HG03469 (cell line): ENCODE measurements at regions not wholly inside any gene's neighbourhood (a gene's known extent, or its start where the extent isn't known, plus 50 kb on each side); places are given as distances from the start of the nearest gene placed in this dataset.
"Not testable (repeated sequence)": the region's sequence is repeated elsewhere in the genome, so short reads cannot be mapped to it uniquely, and the experiment has no call there.

ENCODE experiments used
- ATAC-seq: cut with Tn5 transposase; IDR thresholded peaks from one replicate; pipeline ENCODE4 v1.9.1; 2021; ENCODE audit warnings: mild to moderate bottlenecking, moderate library complexity, moderate number of reproducible peaks; ENCODE audit not compliant: unreplicated experiment

DNA sequence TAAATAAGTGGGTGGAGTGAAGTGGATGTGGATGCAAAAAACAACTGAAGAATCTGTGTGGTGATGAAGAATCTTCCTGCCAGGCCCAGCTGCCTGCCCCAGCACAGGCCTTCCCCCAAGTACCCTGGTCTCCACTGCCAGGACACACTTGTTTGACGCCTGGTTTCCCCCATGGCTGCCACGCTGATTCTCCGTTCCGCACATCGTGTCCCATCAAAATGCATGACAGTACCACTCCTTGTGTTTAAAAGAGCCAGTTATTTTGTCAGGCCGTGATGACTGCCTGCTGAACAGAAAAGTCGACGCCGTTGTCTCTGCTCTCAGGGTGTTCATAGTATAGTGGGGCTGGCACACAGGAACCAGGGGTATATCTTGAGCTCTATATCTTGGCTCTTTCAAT lies 50.3 kb upstream of the KYNU start:
- no peak for ATAC-seq

GRCh38 chr2:142825861-142826260 lies 51.6 kb upstream of the KYNU start:
- ATAC-seq, result no peak

- no peak for ATAC-seq
Measured at GRCh38 chr2:142824756-142825155, 52.7 kb upstream of the KYNU start.

DNA sequence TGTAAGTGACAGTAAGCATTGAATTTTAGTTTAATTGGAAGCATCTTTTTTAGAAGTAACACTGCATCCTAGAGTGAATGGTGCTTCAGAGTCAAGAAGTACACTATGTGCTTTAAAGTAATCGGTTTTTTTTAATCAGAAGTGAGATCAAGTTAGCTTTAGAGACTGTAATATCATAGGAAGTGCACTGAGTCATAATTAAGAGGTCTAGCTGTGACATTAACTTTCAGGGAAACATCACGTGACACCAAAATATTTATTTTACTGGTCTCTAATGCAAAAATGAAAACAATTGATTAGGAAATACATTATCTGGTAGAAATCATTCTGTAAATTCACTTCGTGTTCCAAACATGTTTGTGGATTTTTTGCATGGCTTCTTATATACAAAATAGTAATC lies 55.3 kb upstream of the KYNU start:
- ATAC-seq, result no peak

DNA sequence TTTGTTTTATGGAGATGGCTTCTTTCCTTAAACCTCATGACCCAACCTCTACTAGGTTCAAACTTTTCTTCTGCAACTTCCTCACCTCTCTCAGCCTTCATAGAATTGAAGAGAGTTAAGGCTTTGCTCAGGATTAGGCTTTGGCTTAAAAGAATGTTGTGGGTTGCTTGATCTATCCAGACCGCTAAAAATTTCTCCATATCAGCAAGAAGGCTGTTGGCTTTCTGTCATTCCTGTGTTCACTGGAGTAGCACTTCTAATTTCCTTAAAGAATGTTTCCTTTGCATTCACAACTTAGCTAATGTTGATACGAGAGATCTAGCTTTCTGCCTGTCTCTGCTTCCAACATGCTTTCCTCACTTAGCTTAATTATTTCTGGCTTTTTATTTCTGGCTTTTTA lies 58.1 kb upstream of the KYNU start:
- no peak for ATAC-seq

DNA sequence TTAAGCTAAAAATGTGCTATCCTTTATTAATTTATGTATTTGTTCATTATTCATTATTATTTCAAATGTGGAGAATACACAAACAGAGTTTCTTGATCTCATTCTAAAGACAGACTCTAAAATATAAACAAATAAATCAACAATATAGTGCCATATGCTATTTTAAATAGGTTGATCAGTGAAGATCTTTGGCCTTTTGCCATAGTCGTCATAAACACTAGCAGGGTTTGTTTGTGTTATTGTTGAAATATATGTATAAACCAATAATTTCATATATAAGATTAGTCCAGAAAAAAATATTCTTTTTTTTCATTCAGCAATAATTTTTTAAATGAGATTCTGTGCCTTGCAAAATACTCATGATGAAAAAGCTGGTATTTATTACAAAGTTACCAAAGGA lies 62.1 kb upstream of the KYNU start:
- ATAC-seq, result no peak

DNA sequence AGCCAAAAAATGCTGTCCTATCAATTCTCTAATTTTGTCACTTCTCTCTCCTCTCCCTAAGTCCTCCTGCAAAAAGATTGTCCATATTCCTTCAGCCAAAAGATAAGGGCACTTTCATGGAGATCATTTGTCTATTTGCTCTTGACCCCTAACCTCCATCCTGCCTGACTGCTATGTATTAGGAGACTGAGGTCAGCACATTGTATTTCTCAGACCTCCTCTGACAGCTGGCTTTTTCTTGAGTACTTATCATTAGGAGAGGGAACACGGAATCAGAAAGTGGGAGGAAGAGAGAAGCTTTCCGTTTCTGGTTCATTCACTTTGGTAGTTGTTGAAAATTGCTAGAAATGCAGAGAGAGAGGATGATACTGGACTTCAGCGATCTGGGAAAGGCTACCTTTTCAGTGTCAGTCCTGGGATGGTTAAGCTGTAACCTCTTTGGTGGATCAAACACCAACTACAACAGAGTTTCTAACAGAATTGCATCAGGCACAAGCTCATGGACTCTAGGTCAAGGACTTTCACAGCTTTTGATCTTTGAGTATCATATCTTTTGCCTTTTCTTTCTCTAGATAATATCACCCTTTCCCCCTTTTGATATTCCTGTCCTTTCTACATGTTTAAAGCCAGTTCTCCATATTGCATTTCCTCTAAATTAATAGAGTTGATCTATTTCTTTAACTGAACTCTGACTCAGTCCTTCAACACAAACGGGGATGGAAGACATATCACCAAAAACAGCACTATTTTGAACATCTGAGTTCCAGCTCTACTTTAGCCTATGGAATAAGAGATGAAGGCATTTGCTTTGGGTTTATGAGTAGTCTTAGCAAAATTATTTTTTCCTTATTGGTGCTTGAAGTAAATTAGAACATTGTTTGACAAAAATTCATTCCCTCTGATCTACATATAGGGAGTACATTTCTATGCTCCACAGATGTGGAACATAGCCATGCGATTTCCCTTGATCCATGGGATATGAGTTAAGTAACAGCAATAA lies 63.3 kb upstream of the KYNU start:
- no peak for ATAC-seq

- ATAC-seq, result not testable (repeated sequence)
Measured at GRCh38 chr2:142811644-142812043, 65.8 kb upstream of the KYNU start.

DNA sequence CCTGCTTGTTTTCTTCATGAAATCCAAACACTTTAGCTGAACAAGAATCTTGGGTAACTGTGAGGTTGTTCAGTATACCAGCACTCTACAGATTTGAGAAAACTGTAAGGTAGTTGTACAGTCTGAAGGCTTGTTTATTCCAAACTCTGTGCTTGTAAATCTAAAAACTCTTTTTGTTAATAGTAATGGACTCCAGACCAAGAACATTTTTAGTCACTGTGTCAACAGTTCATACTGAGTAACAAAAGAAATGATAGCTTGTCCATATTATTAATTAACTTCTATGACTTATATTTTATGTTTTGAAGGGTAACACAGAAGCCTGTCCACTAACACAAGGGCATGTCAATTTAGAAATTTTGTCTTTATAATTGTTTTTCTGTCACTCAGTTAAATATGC lies 72.2 kb upstream of the KYNU start:
- no peak for ATAC-seq

DNA sequence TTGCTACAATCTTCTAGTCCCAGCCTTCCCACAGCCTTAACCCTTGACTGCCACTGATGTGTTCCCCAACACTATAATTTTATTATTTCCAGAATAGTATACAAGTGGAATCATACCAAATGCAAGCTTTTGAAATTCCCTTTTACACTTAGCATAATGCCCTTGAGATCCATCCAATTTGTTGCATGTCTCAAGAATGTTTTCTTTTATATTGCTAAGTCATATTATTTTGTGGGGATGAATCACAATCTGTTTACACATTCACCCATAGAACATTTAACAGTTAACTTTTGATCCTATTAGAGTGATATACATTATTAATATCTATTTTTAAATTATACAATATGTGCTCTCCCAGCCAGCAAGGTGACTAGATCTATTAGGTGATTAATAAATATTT lies 74.3 kb upstream of the KYNU start:
- no peak for ATAC-seq

DNA sequence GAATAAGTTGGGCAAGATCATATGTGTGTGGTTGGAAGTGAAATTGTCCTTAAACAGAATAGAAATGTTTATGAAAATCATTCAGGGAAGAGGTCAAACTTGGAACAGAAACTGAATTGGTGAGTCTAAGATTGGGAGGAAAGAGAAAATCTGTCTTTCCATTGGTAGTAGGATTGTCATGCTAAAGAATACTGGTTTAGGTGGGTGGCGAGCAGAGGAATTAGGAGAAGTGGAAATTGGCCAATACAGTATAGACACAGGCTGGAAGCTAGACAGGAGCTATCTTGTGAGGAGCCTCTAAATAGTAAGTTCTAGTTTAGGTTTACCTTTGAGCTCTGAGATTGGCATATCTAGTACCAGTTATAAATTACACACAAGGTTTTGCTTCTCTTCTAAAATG lies 80.9 kb upstream of the KYNU start:
- ATAC-seq, result no peak

DNA sequence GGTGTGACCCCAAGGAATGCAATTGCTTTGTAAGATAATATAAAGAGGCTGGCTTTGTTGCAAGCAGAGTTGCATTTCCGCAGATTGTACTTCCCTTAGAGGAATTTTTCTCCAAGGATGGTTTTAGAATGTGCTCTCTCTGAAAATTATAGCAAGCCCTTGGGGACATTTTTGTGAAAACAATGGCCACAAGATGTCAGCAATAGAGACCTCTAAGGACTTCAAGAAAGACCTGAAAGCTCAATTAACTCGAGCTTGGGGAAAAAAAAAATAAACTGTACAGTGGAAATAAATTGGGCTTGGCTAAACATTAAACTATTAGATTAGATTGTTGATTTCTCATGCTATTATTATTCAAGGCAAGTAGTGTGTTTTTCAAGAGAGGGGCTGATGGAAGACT lies 81.3 kb upstream of the KYNU start:
- ATAC-seq, result no peak

GRCh38 chr2:142794850-142795249 lies 82.6 kb upstream of the KYNU start:
- ATAC-seq, result no peak

- not testable (repeated sequence) for ATAC-seq
Measured at GRCh38 chr2:142792328-142792727, 85.1 kb upstream of the KYNU start.

DNA sequence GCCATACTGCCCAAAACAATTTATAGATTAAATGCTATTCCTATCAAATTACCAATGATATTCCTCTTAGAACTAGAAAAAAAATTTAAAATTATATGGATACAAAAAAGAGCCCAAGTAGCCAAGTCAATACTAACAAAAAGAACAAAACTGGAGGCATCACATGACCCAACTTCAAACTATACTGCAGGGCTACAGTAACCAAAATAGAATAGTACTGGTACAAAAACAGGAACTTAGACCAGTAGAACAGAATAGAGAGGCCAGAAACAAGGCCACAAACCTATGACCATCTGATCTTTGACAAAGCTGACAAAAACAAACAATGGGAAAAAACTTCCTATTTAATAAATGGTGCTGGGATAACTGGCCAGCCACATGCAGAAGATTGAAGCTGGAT lies 86.1 kb upstream of the KYNU start:
- ATAC-seq, result no peak

- no peak for ATAC-seq
Measured at GRCh38 chr2:142786918-142787702, 90.4 kb upstream of the KYNU start.

DNA sequence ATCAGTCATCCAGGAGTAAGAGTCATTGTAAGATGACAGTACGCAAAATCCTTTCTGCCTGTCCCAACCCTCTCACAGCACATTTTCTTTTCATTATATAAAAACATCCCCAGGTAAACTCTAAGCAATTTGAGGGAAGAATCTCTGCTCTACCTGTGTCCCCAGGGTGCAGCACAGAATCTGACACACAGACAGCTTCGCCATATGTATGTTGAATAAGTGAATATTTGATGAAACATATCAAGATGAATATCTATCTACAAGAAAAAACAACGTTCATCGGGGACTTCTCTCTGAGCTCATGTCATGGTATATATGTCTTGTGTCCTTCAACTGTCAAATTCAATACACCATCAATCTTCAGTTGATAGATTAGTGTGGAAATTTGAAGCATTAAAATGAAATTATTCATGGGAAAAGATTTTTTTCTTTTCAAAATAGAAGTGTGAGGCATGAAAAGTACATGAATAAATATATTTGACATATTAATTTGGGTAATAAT lies 94.5 kb upstream of the KYNU start:
- no peak for ATAC-seq

- no peak for ATAC-seq
Measured at GRCh38 chr2:142781146-142781545, 96.3 kb upstream of the KYNU start.

DNA sequence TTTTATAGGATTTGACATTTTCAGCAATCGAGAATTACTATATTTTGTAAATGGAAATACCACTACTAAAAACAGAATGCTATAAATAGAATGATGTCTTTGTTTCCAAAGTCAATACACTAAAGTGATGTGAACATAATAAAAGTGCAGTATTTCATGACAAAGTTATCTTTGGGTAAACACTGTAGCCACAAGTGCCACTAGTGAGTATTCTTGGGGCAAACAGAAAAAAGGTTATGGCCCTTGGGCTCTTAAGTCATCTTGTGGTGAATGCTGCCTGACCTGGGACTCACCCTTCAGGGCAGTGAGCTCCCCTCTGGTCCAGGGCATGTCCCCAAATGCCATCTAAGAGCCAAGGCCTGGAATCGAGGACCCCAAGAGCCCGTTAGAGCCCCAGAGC lies 99.2 kb upstream of the KYNU start:
- ATAC-seq, result no peak

DNA sequence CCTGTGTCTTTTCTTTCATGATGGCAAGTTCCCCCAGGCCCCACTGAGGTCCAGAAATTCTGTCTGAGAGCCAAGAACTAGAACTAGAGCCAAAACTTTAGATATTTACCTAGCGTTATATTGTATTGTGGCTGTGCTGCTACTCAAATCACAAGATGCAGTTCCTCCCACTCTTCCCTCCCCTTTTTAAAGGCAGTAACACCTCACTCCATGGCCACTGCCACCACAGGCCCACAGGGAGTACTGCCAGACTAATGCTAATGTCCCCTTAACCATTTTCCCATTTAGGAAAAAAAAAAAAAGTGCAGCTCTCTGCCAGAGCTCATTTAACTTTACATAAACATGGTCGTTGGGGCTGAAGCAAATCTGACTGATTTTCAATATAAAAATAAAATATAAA lies 99.7 kb upstream of the KYNU start:
- no peak for ATAC-seq

GRCh38 chr2:142769761-142770160 lies 107.7 kb upstream of the KYNU start:
- ATAC-seq, result no peak

DNA sequence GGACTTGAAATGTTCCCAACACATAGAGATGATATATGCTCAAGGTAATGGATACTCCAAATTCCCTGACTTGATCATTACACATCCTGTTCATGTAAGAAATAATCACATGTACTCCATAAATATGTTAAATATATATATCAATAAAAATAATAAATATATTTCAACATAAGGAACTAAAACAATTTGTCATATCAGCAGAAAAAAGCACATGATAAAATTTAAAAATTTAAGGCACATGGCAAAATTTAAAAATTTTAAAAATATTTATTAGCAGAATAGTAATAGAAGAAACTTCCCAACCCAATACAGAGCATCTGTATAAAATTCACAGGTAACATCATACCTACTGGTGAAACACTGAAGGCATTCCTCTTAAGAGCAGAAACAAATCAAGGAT lies 109.6 kb upstream of the KYNU start:
- ATAC-seq, result no peak
